H1 (cell line): ENCODE measurements at regions not wholly inside any gene's neighbourhood (a gene's known extent, or its start where the extent isn't known, plus 50 kb on each side); places are given as distances from the start of the nearest gene placed in this dataset.

Experiments used
- GTF2F1 ChIP-seq: IDR thresholded peaks from 2 replicates; pipeline ENCODE4 v1.6.1; 2012; ENCODE audit warnings: low read depth, low read length, improper control_type of control experiment, borderline replicate concordance
- RAD21 ChIP-seq, 2 experiments: IDR thresholded peaks in 1 of 2; conservative IDR thresholded peaks in 1 of 2; 2 replicates each; pipeline ENCODE4 v1.6.1; 2011; ENCODE audit warnings: low read depth in 2 of 2, low read length in 2 of 2, improper control_type of control experiment in 1 of 2, inconsistent platforms in 1 of 2, mild to moderate bottlenecking in 1 of 2, moderate library complexity in 1 of 2

GRCh38 chr5:124908581-124909451 is 162.4 kb upstream of the ZNF608 start (continued):
- TF ChIP-seq GTF2F1, result no peak
- TF ChIP-seq RAD21 (IDR thresholded peaks at IDR 0.05 in 1 of 2, conservative IDR thresholded peaks at IDR 0.05 in 1 of 2; ENCODE audit: low read depth in 2 of 2, low read length in 2 of 2), result no peak
- TF ChIP-seq, all 59 proteins: peak for 0
